ENCODE measurements at regions not wholly inside any gene's neighbourhood (a gene's known extent, or its start where the extent isn't known, plus 50 kb on each side); places are given as distances from the start of the nearest gene placed in this dataset.

- FAIRE-seq (no peak), DNase-seq (ENCODE audit: low read depth) (no peak)
- Histone ChIP-seq H2AFZ (ENCODE audit: low read depth, low read length) (no peak overlapping the region), H4K20me1 (ENCODE audit: insufficient read depth, low read length) (no peaks in the 10 kb centered on the region), H3K79me2 (ENCODE audit: insufficient read depth, low read length) (no peaks in the 10 kb centered on the region), H3K9me3 (ENCODE audit: insufficient read depth, low read depth, low read length) (no peaks in the 10 kb centered on the region), H3K4me2 (ENCODE audit: low read length) (no peak overlapping the region), H3K4me3 (ENCODE audit: insufficient read depth, low read depth, low read length) (no peak overlapping the region), H3K27me3 (ENCODE audit: insufficient read depth, low read length) (peaks cover 4% of the 10 kb centered on the region), H3K9ac (ENCODE audit: low read length) (no peak overlapping the region), H3K4me1 (ENCODE audit: insufficient read depth, low read length) (no peaks in the 10 kb centered on the region), H3K36me3 (ENCODE audit: insufficient read depth, low read length) (no peaks in the 10 kb centered on the region), H3K27ac (ENCODE audit: low read depth, low read length) (no peak overlapping the region)
- Mint-ChIP-seq H3K27me3 (ENCODE audit: low read depth, unreplicated experiment) (peaks cover 4% of the 10 kb centered on the region), H3K4me1 (ENCODE audit: low read depth, unreplicated experiment) (no peaks in the 10 kb centered on the region), H3K36me3 (ENCODE audit: low read depth, unreplicated experiment) (no peaks in the 10 kb centered on the region), H3K9me3 (ENCODE audit: unreplicated experiment) (no peaks in the 10 kb centered on the region), H3K27ac (ENCODE audit: unreplicated experiment) (no peak overlapping the region), H3K4me3 (ENCODE audit: unreplicated experiment) (no peak overlapping the region)
- TF ChIP-seq, protein P1, sequence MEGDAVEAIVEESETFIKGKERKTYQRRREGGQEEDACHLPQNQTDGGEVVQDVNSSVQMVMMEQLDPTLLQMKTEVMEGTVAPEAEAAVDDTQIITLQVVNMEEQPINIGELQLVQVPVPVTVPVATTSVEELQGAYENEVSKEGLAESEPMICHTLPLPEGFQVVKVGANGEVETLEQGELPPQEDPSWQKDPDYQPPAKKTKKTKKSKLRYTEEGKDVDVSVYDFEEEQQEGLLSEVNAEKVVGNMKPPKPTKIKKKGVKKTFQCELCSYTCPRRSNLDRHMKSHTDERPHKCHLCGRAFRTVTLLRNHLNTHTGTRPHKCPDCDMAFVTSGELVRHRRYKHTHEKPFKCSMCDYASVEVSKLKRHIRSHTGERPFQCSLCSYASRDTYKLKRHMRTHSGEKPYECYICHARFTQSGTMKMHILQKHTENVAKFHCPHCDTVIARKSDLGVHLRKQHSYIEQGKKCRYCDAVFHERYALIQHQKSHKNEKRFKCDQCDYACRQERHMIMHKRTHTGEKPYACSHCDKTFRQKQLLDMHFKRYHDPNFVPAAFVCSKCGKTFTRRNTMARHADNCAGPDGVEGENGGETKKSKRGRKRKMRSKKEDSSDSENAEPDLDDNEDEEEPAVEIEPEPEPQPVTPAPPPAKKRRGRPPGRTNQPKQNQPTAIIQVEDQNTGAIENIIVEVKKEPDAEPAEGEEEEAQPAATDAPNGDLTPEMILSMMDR (IDR thresholded peaks at IDR 0.05; ENCODE audit: insufficient read depth, low read depth, low read length): no peak
- no peak for TF ChIP-seq EZH2 (IDR thresholded peaks at IDR 0.05; ENCODE audit: insufficient read depth, low read length)
Measured at GRCh38 chr5:36530215-36530614, 76.2 kb upstream of the SLC1A3 start.

DNA sequence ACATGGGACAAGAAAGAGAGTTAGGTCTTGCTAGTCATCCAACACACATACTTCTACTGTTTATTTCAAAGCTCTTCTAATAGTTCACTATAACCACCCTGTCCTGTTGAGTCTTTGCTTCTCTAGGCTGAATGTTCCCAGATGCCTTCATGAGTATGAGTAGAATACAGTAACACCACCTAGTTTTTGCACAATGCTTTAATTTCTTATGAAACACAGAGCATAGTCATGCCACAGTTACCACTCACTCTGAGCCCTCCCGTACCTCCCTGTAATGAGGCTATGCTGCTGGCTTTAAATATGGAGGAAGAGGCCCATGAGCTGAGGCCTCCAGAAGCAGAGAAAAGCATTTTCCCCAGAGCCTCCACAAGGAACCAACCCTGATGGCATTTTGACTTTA is 75.0 kb upstream of the SLC1A3 start:
- H3K9me3 Mint-ChIP-seq (ENCODE audit: unreplicated experiment): no peaks in the 10 kb centered on the region
- H3K4me1 Mint-ChIP-seq (ENCODE audit: low read depth, unreplicated experiment): no peaks in the 10 kb centered on the region
- no peak overlapping the region for H3K27ac Mint-ChIP-seq (ENCODE audit: unreplicated experiment)
- no peaks in the 10 kb centered on the region for H3K36me3 Mint-ChIP-seq (ENCODE audit: low read depth, unreplicated experiment)
- H3K9ac ChIP-seq (ENCODE audit: low read length): no peak overlapping the region
- H3K27me3 Mint-ChIP-seq (ENCODE audit: low read depth, unreplicated experiment): peaks cover 8% of the 10 kb centered on the region
- H3K36me3 ChIP-seq (ENCODE audit: insufficient read depth, low read length): no peaks in the 10 kb centered on the region
- DNase-seq (ENCODE audit: low read depth) (no peak), FAIRE-seq (no peak)
- no peak overlapping the region for H3K4me3 ChIP-seq (ENCODE audit: insufficient read depth, low read depth, low read length)
- H3K9me3 ChIP-seq (ENCODE audit: insufficient read depth, low read depth, low read length): no peaks in the 10 kb centered on the region
- no peaks in the 10 kb centered on the region for H3K4me1 ChIP-seq (ENCODE audit: insufficient read depth, low read length)
- TF ChIP-seq EZH2 (IDR thresholded peaks at IDR 0.05; ENCODE audit: insufficient read depth, low read length): no peak
- TF ChIP-seq, protein P1 (IDR thresholded peaks at IDR 0.05; ENCODE audit: insufficient read depth, low read depth, low read length): no peak
- H4K20me1 ChIP-seq (ENCODE audit: insufficient read depth, low read length): no peaks in the 10 kb centered on the region
- no peak overlapping the region for H2AFZ ChIP-seq (ENCODE audit: low read depth, low read length)
- no peak overlapping the region for H3K27ac ChIP-seq (ENCODE audit: low read depth, low read length)
- H3K79me2 ChIP-seq (ENCODE audit: insufficient read depth, low read length): no peaks in the 10 kb centered on the region
- peaks cover 4% of the 10 kb centered on the region for H3K27me3 ChIP-seq (ENCODE audit: insufficient read depth, low read length)
- H3K4me2 ChIP-seq (ENCODE audit: low read length): no peak overlapping the region
- no peak overlapping the region for H3K4me3 Mint-ChIP-seq (ENCODE audit: unreplicated experiment)

- no peaks in the 10 kb centered on the region for H3K4me1 Mint-ChIP-seq (ENCODE audit: low read depth, unreplicated experiment)
- DNase-seq (ENCODE audit: low read depth): no peak
- no peak overlapping the region for H3K27ac Mint-ChIP-seq (ENCODE audit: unreplicated experiment)
- no peaks in the 10 kb centered on the region for H3K9me3 Mint-ChIP-seq (ENCODE audit: unreplicated experiment)
- Histone ChIP-seq H3K36me3 (ENCODE audit: insufficient read depth, low read length) (no peaks in the 10 kb centered on the region), H3K27me3 (ENCODE audit: insufficient read depth, low read length) (peaks cover 4% of the 10 kb centered on the region), H3K9me3 (ENCODE audit: insufficient read depth, low read depth, low read length) (no peaks in the 10 kb centered on the region), H3K4me2 (ENCODE audit: low read length) (no peak overlapping the region), H4K20me1 (ENCODE audit: insufficient read depth, low read length) (no peaks in the 10 kb centered on the region), H3K79me2 (ENCODE audit: insufficient read depth, low read length) (no peaks in the 10 kb centered on the region), H3K4me1 (ENCODE audit: insufficient read depth, low read length) (no peaks in the 10 kb centered on the region), H3K27ac (ENCODE audit: low read depth, low read length) (no peak overlapping the region), H3K4me3 (ENCODE audit: insufficient read depth, low read depth, low read length) (no peak overlapping the region), H2AFZ (ENCODE audit: low read depth, low read length) (no peak overlapping the region), H3K9ac (ENCODE audit: low read length) (no peak overlapping the region)
- no peak for FAIRE-seq
- H3K27me3 Mint-ChIP-seq (ENCODE audit: low read depth, unreplicated experiment): peaks cover 4% of the 10 kb centered on the region
- no peaks in the 10 kb centered on the region for H3K36me3 Mint-ChIP-seq (ENCODE audit: low read depth, unreplicated experiment)
- TF ChIP-seq, protein P1 (IDR thresholded peaks at IDR 0.05; ENCODE audit: insufficient read depth, low read depth, low read length): no peak
- no peak for TF ChIP-seq EZH2 (IDR thresholded peaks at IDR 0.05; ENCODE audit: insufficient read depth, low read length)
- H3K4me3 Mint-ChIP-seq (ENCODE audit: unreplicated experiment): no peak overlapping the region
Measured at GRCh38 chr5:36535378-36535777, 71.0 kb upstream of the SLC1A3 start.
